Neural cell (in vitro differentiated cells): ENCODE measurements at regions not wholly inside any gene's neighbourhood (a gene's known extent, or its start where the extent isn't known, plus 50 kb on each side); places are given as distances from the start of the nearest gene placed in this dataset.

Experiments used
- H2AFZ ChIP-seq: fragments of 200-600, 300-800 bp; sonication (generic), shearing (Covaris generic); 2 replicates; pipeline ENCODE4 v1.6.0; 2014; ENCODE audit warnings: low read depth, mild to moderate bottlenecking, antibody characterized with exemption, low read length, moderate library complexity
- H3F3A ChIP-seq: fragments of 200-600 bp; shearing (Covaris generic); 2 replicates; pipeline ENCODE4 v1.6.1; 2016; ENCODE audit warnings: mild to moderate bottlenecking, moderate library complexity, mixed read lengths, antibody characterized with exemption, low read length; ENCODE audit not compliant: insufficient read depth, poor library complexity, severe bottlenecking
- H3K27ac ChIP-seq: fragments of 200-600, 300-800 bp; sonication (generic), shearing (Covaris generic); 2 replicates; pipeline ENCODE4 v1.5.1; 2014; ENCODE audit warnings: mild to moderate bottlenecking, low read length, moderate library complexity
- H3K27me3 ChIP-seq: fragments of 300-800, 200-600 bp; sonication (generic), shearing (Covaris generic); 2 replicates; pipeline ENCODE4 v1.6.0; 2014; ENCODE audit warnings: mild to moderate bottlenecking, low read depth, low read length, moderate library complexity; ENCODE audit not compliant: insufficient read depth
- H3K36me3 ChIP-seq: fragments of 300-800, 200-600 bp; sonication (generic), shearing (Covaris generic); 2 replicates; pipeline ENCODE4 v1.5.1; 2014; ENCODE audit warnings: mild to moderate bottlenecking, antibody characterized with exemption, low read length, moderate library complexity; ENCODE audit not compliant: insufficient read depth
- H3K4me2 ChIP-seq: fragments of 300-800, 200-600 bp; sonication (generic), shearing (Covaris generic); 2 replicates; pipeline ENCODE4 v1.6.0; 2014; ENCODE audit warnings: mild to moderate bottlenecking, low read length
- H3K4me3 ChIP-seq: fragments of 300-800, 200-600 bp; sonication (generic), shearing (Covaris generic); 2 replicates; pipeline ENCODE4 v1.5.1; 2014; ENCODE audit warnings: mild to moderate bottlenecking, low read length, moderate library complexity
- H3K79me2 ChIP-seq: fragments of 200-600 bp; shearing (Covaris generic); replicated peaks from 2 replicates; pipeline ENCODE4 v1.6.0; 2014; ENCODE audit warnings: mild to moderate bottlenecking, low read length, moderate library complexity; ENCODE audit not compliant: insufficient read depth
- H3K9ac ChIP-seq: fragments of 300-800, 200-600 bp; sonication (generic), shearing (Covaris generic); 2 replicates; pipeline ENCODE4 v1.6.1; 2016; ENCODE audit warnings: mild to moderate bottlenecking, low read length, mixed read lengths
- H3K9me2 ChIP-seq: fragments of 200-600 bp; shearing (Covaris generic); 2 replicates; pipeline ENCODE4 v1.6.1; 2016; ENCODE audit warnings: mild to moderate bottlenecking, low read length, mixed read lengths; ENCODE audit not compliant: insufficient read depth
- H3K9me3 ChIP-seq: fragments of 200-600, 300-800 bp; sonication (generic), shearing (Covaris generic); 2 replicates; pipeline ENCODE4 v1.6.1; 2016; ENCODE audit warnings: mild to moderate bottlenecking, mixed run types, low read length, moderate library complexity, mixed read lengths
- H4K20me1 ChIP-seq: fragments of 200-600 bp; shearing (Covaris generic); 2 replicates; pipeline ENCODE4 v1.6.1; 2016; ENCODE audit warnings: mild to moderate bottlenecking, mixed run types; ENCODE audit not compliant: insufficient read depth
- CTCF ChIP-seq: fragments of 450-650 bp; IDR thresholded peaks from 2 replicates; pipeline ENCODE4 v1.5.1; 2014; ENCODE audit warnings: antibody characterized with exemption, mild to moderate bottlenecking, moderate library complexity; ENCODE audit not compliant: poor library complexity, severe bottlenecking
- EP300 ChIP-seq: fragments of 450-650 bp; conservative IDR thresholded peaks from 2 replicates; pipeline ENCODE4 v1.6.1; 2014; ENCODE audit warnings: antibody characterized with exemption, mild to moderate bottlenecking, moderate library complexity; ENCODE audit not compliant: poor library complexity, severe bottlenecking
- EZH2 ChIP-seq: fragments of 200-600, 300-800 bp; shearing (Covaris generic), sonication (generic); IDR thresholded peaks from 2 replicates; pipeline ENCODE4 v1.6.1; 2014; ENCODE audit warnings: antibody characterized with exemption, low read length, borderline replicate concordance, mild to moderate bottlenecking; ENCODE audit not compliant: insufficient read depth, poor library complexity, severe bottlenecking
- MXI1 ChIP-seq: fragments of 450-650 bp; conservative IDR thresholded peaks from 2 replicates; pipeline ENCODE4 v1.6.1; 2014; ENCODE audit warnings: antibody characterized with exemption, mild to moderate bottlenecking; ENCODE audit not compliant: poor library complexity, severe bottlenecking
- POLR2AphosphoS5 ChIP-seq: IDR thresholded peaks from 2 replicates; pipeline ENCODE4 v1.6.1; 2012
- RAD21 ChIP-seq: fragments of 450-650 bp; conservative IDR thresholded peaks from 2 replicates; pipeline ENCODE4 v1.6.1; 2014; ENCODE audit warnings: antibody characterized with exemption, mild to moderate bottlenecking, moderate library complexity
- REST ChIP-seq: IDR thresholded peaks from 2 replicates; pipeline ENCODE4 v1.6.1; 2012; ENCODE audit warnings: borderline replicate concordance
- TAF1 ChIP-seq: IDR thresholded peaks from 2 replicates; pipeline ENCODE4 v1.6.1; 2012; ENCODE audit warnings: low read depth

- no peak overlapping the region for H2AFZ ChIP-seq
- H3K4me2 ChIP-seq, result no peak overlapping the region
- no peaks in the 10 kb centered on the region for H3K9me3 ChIP-seq
- TF ChIP-seq EZH2 (no peak), MXI1 (no peak), TAF1 (no peak), RAD21 (no peak), EP300 (no peak), REST (no peak)
- H3K27ac ChIP-seq, result no peak overlapping the region
- no peak overlapping the region for H3K9ac ChIP-seq
- H3K9me2 ChIP-seq, result no peaks in the 10 kb centered on the region
- no peaks in the 10 kb centered on the region for H3K27me3 ChIP-seq
- no peaks in the 10 kb centered on the region for H3F3A ChIP-seq
- H3K36me3 ChIP-seq, result no peaks in the 10 kb centered on the region
- no peaks in the 10 kb centered on the region for H3K79me2 ChIP-seq
- no peak overlapping the region for H3K4me3 ChIP-seq
- no peaks in the 10 kb centered on the region for H4K20me1 ChIP-seq
Observed at GRCh38 chr9:116032683-116033440, 120.7 kb upstream of the PAPPA start.

GRCh38 chr9:116039312-116039711 lies 114.3 kb upstream of the PAPPA start:
- Histone ChIP-seq H3K4me3 (no peak overlapping the region), H3K4me2 (no peak overlapping the region), H3K36me3 (no peaks in the 10 kb centered on the region), H3K27ac (no peak overlapping the region), H3F3A (no peaks in the 10 kb centered on the region), H3K27me3 (no peaks in the 10 kb centered on the region), H4K20me1 (no peaks in the 10 kb centered on the region), H3K79me2 (no peaks in the 10 kb centered on the region), H3K9ac (no peak overlapping the region), H2AFZ (no peak overlapping the region), H3K9me2 (no peaks in the 10 kb centered on the region), H3K9me3 (no peaks in the 10 kb centered on the region)
- TF ChIP-seq REST, result no peak
- no peak for TF ChIP-seq POLR2AphosphoS5
- TF ChIP-seq CTCF, result no peak
- no peak for TF ChIP-seq EZH2
- no peak for TF ChIP-seq EP300
- TF ChIP-seq RAD21, result no peak
